RWPE2 (cell line): ENCODE measurements at regions not wholly inside any gene's neighbourhood (a gene's known extent, or its start where the extent isn't known, plus 50 kb on each side); places are given as distances from the start of the nearest gene placed in this dataset.

Experiments used
- ATAC-seq: fragments of 200-7000 bp; cut with Tn5 transposase; 3 replicates; pipeline ENCODE4 v1.9.1; 2021; ENCODE audit warnings: low read depth
- DNase-seq: peaks from one replicate; pipeline ENCODE4 v3.0.0-alpha.2; 2020; ENCODE audit warnings: low spot score
- H3K27ac ChIP-seq: fragments of 450-650 bp; 2 replicates; pipeline ENCODE4 v1.5.1; 2017; ENCODE audit warnings: mild to moderate bottlenecking; ENCODE audit not compliant: poor library complexity, severe bottlenecking
- H3K27me3 ChIP-seq: fragments of 250-450 bp; sonication (Bioruptor Pico); 2 replicates; pipeline ENCODE4 v1.5.1; 2021; ENCODE audit warnings: mild to moderate bottlenecking, moderate library complexity; ENCODE audit not compliant: insufficient read depth, poor library complexity, severe bottlenecking
- H3K36me3 ChIP-seq: fragments of 250-450 bp; sonication (Bioruptor Pico); 2 replicates; pipeline ENCODE4 v1.5.1; 2020; ENCODE audit warnings: low read depth, mild to moderate bottlenecking, moderate library complexity
- H3K4me1 ChIP-seq: fragments of 250-450 bp; sonication (Bioruptor Pico); 2 replicates; pipeline ENCODE4 v1.5.1; 2021; ENCODE audit warnings: mild to moderate bottlenecking, moderate library complexity; ENCODE audit not compliant: insufficient read depth, poor library complexity, severe bottlenecking
- H3K4me3 ChIP-seq: fragments of 250-450 bp; sonication (Bioruptor Pico); 2 replicates; pipeline ENCODE4 v1.5.1; 2021; ENCODE audit warnings: mild to moderate bottlenecking, moderate library complexity; ENCODE audit not compliant: severe bottlenecking
- H3K9me3 ChIP-seq: fragments of 250-450 bp; sonication (Bioruptor Pico); 2 replicates; pipeline ENCODE4 v1.5.1; 2021; ENCODE audit warnings: mild to moderate bottlenecking, moderate library complexity; ENCODE audit not compliant: severe bottlenecking
- TF ChIP-seq, protein P1 (sequence below): fragments of 450-650 bp; IDR thresholded peaks from one replicate; pipeline ENCODE4 v1.5.1; 2017; ENCODE audit warnings: mild to moderate bottlenecking, moderate library complexity; ENCODE audit not compliant: poor library complexity, severe bottlenecking

DNA sequence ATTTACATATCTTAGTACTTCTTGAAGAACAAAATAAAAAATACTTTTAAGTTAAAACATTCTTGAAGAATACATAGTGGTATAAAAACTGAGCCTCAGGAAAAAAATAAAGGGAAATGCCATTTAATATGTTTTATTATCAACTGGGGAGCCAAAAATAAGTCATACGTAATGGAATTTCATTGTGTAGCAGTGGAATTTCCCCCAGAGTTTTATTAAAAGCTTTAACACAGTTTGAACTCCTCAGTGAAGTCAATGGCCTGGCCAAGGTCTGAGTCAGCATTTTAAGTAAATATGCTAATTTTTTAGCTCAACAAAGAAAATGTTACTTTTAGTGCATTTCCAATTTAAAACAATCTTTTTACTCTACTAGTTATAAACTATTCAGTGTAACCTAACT is 350.1 kb upstream of the ATP2B1 start:
- ATAC-seq (peak; percentile 52; the same call in 2 of the 3 replicates), DNase-seq (no peak)
- Histone ChIP-seq H3K4me1 (peaks cover 9% of the 10 kb centered on the region), H3K27ac (no peak overlapping the region), H3K36me3 (no peaks in the 10 kb centered on the region), H3K27me3 (no peaks in the 10 kb centered on the region), H3K4me3 (no peak overlapping the region), H3K9me3 (no peaks in the 10 kb centered on the region)
- TF ChIP-seq, protein P1, sequence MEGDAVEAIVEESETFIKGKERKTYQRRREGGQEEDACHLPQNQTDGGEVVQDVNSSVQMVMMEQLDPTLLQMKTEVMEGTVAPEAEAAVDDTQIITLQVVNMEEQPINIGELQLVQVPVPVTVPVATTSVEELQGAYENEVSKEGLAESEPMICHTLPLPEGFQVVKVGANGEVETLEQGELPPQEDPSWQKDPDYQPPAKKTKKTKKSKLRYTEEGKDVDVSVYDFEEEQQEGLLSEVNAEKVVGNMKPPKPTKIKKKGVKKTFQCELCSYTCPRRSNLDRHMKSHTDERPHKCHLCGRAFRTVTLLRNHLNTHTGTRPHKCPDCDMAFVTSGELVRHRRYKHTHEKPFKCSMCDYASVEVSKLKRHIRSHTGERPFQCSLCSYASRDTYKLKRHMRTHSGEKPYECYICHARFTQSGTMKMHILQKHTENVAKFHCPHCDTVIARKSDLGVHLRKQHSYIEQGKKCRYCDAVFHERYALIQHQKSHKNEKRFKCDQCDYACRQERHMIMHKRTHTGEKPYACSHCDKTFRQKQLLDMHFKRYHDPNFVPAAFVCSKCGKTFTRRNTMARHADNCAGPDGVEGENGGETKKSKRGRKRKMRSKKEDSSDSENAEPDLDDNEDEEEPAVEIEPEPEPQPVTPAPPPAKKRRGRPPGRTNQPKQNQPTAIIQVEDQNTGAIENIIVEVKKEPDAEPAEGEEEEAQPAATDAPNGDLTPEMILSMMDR = no peak

DNA sequence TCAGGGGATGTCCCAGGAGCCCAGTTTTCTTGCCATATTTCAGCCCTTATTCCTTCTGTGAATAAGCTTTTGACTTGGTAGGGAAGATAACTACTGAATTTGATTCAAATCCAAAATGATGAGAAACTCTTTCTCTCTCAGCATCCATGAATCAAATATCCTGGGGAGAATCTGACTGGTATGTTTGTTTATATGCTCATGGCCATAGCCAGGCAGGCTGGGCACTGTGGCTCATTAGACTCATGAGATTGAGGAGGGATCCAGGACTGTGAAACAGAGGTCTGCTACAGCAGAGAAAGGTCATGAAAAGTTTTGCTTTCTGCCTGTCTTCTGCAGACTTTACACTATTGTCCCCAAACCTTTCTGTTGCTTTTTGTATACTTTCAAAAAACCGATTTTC is 346.4 kb upstream of the ATP2B1 start:
- DNase-seq (no peak), ATAC-seq (no peak)
- H3K9me3 ChIP-seq = no peaks in the 10 kb centered on the region
- no peaks in the 10 kb centered on the region for H3K27me3 ChIP-seq
- peaks cover 9% of the 10 kb centered on the region for H3K4me1 ChIP-seq
- TF ChIP-seq, protein P1 = no peak
- H3K36me3 ChIP-seq = no peaks in the 10 kb centered on the region
- H3K4me3 ChIP-seq = no peak overlapping the region
- H3K27ac ChIP-seq = no peak overlapping the region

DNA sequence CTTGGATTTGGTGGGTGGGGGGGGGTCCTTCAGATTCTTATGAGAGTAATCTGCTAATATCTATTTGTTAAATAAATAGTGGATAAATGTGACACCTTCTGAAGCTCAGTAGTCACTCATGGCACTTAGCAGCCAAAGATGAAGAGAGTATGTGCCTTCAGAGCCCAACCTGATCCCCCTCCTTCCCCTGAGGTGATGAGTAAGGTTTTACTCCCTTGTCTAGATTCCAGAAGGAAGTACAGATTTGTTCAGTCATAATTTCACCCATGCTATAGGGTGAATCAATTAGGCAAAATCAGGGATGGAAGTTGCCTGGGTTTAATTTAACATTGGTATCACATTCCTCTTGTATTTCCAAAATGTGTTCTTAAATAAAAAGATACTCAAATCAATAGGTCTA is 340.3 kb upstream of the ATP2B1 start:
- TF ChIP-seq, protein P1 = no peak
- DNase-seq = no peak
- Histone ChIP-seq H3K4me3 (no peak overlapping the region), H3K4me1 (no peaks in the 10 kb centered on the region), H3K36me3 (no peaks in the 10 kb centered on the region), H3K27me3 (no peaks in the 10 kb centered on the region), H3K27ac (no peak overlapping the region), H3K9me3 (no peaks in the 10 kb centered on the region)
- peak; percentile 40; the same call in 1 of the 3 replicates for ATAC-seq

DNA sequence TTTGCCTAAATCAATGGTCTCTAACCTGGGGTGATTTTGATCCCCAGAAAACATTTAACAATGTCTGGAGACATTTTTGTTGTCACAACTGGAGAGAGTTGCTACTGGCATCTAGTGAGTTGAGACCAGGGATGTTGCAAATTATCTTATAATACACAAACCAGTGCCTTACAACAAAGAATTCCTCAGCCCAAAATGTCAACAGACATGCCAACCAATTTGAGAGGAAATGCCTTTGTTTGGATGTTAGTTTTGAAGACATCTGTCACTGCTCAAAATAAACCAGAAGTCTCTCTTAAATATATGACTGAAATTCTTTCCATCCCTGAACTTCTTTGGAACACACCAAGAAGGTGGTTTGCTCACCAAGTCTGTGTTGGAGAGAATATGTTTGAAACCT is 336.9 kb upstream of the ATP2B1 start:
- DNase-seq = no peak
- Histone ChIP-seq H3K27ac (no peak overlapping the region), H3K4me1 (peaks cover 4% of the 10 kb centered on the region), H3K27me3 (no peaks in the 10 kb centered on the region), H3K9me3 (no peaks in the 10 kb centered on the region), H3K4me3 (no peak overlapping the region), H3K36me3 (no peaks in the 10 kb centered on the region)
- ATAC-seq = no peak
- TF ChIP-seq, protein P1 = no peak

DNA sequence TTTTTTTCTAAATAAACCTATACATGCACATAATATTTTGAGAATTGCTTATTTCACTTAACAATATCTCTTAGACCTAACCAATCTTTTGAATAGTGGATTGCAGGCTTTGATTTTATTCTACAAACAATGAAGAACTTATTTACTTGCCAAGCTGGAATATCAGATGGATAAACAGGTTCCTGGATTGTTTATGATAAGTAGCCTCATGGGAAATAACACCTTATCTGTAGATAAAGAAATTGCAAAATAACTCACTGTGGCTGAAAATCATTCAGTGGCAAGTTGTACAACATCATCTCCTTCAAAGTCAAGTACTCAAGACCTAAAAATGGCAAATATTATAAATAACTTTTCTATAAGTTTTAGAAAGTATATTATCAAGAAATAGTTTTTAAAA is 335.4 kb upstream of the ATP2B1 start:
- Histone ChIP-seq H3K4me3 (no peak overlapping the region), H3K9me3 (no peaks in the 10 kb centered on the region), H3K27ac (no peak overlapping the region), H3K36me3 (no peaks in the 10 kb centered on the region), H3K27me3 (no peaks in the 10 kb centered on the region), H3K4me1 (peaks cover 4% of the 10 kb centered on the region)
- no peak for ATAC-seq
- no peak for DNase-seq
- TF ChIP-seq, protein P1 = no peak
